Caco-2 (cell line): ENCODE measurements at regions not wholly inside any gene's neighbourhood (a gene's known extent, or its start where the extent isn't known, plus 50 kb on each side); places are given as distances from the start of the nearest gene placed in this dataset.

Experiments
- BruUV-seq: library from RNA; stranded (reverse); fragments of 400-500 nt; replicated peaks from 2 replicates; lab custom pipeline; 2021; lab: Mats Ljungman, UMichigan
- CTCF ChIA-PET: fragments of 300-600 bp; sonication (Branson Sonifier 250); formaldehyde crosslinking; loops from one replicate; lab custom pipeline; 2022; ENCODE audit warnings: antibody characterized with exemption; lab: Charles Lee
- POLR2A ChIA-PET: fragments of 300-600 bp; sonication (Branson Sonifier 250); formaldehyde crosslinking; loops from one replicate; lab custom pipeline; 2022; ENCODE audit warnings: antibody characterized with exemption; lab: Charles Lee
- DNase-seq, 2 experiments: peaks; one replicate each; pipeline versions ENCODE4 v3.0.0 to v3.0.0-alpha.2; 2020 to 2022
- H3K27me3 ChIP-seq: replicated peaks from 2 replicates; pipeline ENCODE4 v1.6.0; 2011; ENCODE audit warnings: low read length; ENCODE audit not compliant: control insufficient read depth, insufficient read depth
- H3K36me3 ChIP-seq: 2 replicates; pipeline ENCODE4 v1.5.1; 2011; ENCODE audit warnings: low read length; ENCODE audit not compliant: control insufficient read depth, insufficient read depth
- H3K4me1 ChIP-seq: fragments of 250-450 bp; sonication (Bioruptor Pico); 2 replicates; pipeline ENCODE4 v1.5.1; 2020; ENCODE audit warnings: mild to moderate bottlenecking
- H3K4me3 ChIP-seq: 2 replicates; pipeline ENCODE4 v1.5.1; 2011; ENCODE audit warnings: low read depth, mild to moderate bottlenecking, control low read depth, low read length
- H3K9me3 ChIP-seq: fragments of 250-450 bp; sonication (Bioruptor Pico); 2 replicates; pipeline ENCODE4 v1.5.1; 2020; ENCODE audit warnings: mild to moderate bottlenecking, moderate library complexity
- H3K27ac Mint-ChIP-seq: one replicate; pipeline ENCODE4 v1.8.0; 2022; ENCODE audit warnings: mixed read lengths; ENCODE audit not compliant: unreplicated experiment
- H3K27me3 Mint-ChIP-seq: one replicate; pipeline ENCODE4 v1.8.0; 2022; ENCODE audit warnings: mixed read lengths; ENCODE audit not compliant: insufficient read depth, unreplicated experiment
- H3K36me3 Mint-ChIP-seq: one replicate; pipeline ENCODE4 v1.8.0; 2022; ENCODE audit warnings: mild to moderate bottlenecking, mixed read lengths; ENCODE audit not compliant: insufficient read depth, unreplicated experiment
- H3K4me1 Mint-ChIP-seq: one replicate; pipeline ENCODE4 v1.8.0; 2022; ENCODE audit warnings: low read depth, mixed read lengths; ENCODE audit not compliant: unreplicated experiment
- H3K4me3 Mint-ChIP-seq: one replicate; pipeline ENCODE4 v1.8.0; 2022; ENCODE audit warnings: mild to moderate bottlenecking, moderate library complexity, mixed read lengths; ENCODE audit not compliant: unreplicated experiment
- H3K9me3 Mint-ChIP-seq: one replicate; pipeline ENCODE4 v1.8.0; 2022; ENCODE audit warnings: mixed read lengths; ENCODE audit not compliant: unreplicated experiment
- intact Hi-C: fragments of 100-400 bp; cut with micrococcal nuclease; formaldehyde crosslinking; loops from one replicate; pipeline ENCODE4 v1.10.0; 2022; ENCODE audit not compliant: unreplicated experiment
- TF ChIP-seq, protein P1 (sequence below), 2 experiments: fragments of 200-600 bp in 1 of 2; IDR thresholded peaks; 1 replicate in 1 of 2; 2 replicates in 1 of 2; pipeline versions ENCODE4 v1.5.1 to v1.8.0; 2011 to 2022; ENCODE audit warnings: antibody characterized with exemption in 1 of 2, control low read depth in 1 of 2, inconsistent platforms in 1 of 2, low read depth in 1 of 2, low read length in 1 of 2, mild to moderate bottlenecking in 1 of 2, moderate library complexity in 1 of 2; ENCODE audit not compliant: insufficient read depth in 1 of 2, severe bottlenecking in 1 of 2, unreplicated experiment in 1 of 2

DNA sequence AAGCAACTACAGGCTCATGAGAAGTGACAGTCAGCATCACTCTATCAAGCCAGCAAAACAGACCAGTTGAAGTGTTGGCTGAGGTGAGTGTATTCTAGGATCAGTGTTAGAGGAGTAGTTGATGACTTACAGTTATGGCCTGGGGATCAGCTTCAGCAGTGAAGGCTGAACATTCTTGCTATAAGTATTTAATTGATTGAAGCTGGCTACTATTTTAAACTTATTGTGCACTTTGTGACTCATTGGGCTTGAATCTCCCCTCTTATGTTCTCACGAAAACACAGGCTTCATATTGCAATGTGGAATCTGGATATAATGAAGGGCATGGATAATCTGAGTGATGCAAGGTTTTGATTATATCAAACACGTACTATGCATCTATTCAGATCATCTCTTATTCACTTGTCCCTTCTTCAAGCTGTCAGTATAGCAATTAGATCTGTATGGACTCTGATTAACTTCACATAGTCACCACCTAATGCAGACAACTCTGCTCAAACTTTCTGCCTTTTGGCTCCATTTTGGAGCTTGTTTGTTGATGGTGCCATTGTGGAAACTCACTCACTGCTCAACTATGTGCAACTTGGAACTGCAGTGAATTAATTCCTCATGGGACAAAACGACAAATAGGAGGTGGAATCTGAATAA lies 309.2 kb downstream of the SLC16A7 start:
- no peaks in the 10 kb centered on the region for H3K9me3 Mint-ChIP-seq
- CTCF ChIA-PET, result no interaction called here
- H3K27ac Mint-ChIP-seq, result no peak overlapping the region

DNA sequence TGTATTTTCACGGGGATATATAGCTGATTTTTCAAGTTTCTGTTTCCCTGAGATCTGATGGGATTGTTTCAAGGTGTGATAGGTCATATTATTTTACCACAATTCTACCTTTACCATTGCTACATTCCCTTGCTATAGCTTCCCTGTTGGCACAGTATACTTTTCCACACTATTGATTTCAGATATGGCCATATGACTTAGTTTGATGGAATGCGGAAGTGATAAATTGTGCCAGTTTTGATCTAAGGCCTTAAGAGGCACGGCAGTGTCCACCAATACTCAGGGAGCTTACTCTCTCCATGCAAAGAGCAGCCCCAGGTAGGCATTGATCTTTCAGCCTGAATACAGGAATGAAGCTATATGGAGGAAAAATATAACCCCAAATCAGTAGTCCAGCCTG lies 315.7 kb downstream of the SLC16A7 start:
- Histone ChIP-seq H3K4me3 (no peak overlapping the region), H3K27me3 (no peaks in the 10 kb centered on the region), H3K4me1 (no peaks in the 10 kb centered on the region), H3K9me3 (no peaks in the 10 kb centered on the region), H3K36me3 (no peaks in the 10 kb centered on the region)
- Mint-ChIP-seq H3K9me3 (no peaks in the 10 kb centered on the region), H3K4me1 (no peaks in the 10 kb centered on the region), H3K36me3 (no peaks in the 10 kb centered on the region), H3K27me3 (no peaks in the 10 kb centered on the region), H3K4me3 (no peak overlapping the region), H3K27ac (no peak overlapping the region)
- no peak for DNase-seq
- ChIA-PET POLR2A (no interaction called here), CTCF (no interaction called here)
- TF ChIP-seq, protein P1, sequence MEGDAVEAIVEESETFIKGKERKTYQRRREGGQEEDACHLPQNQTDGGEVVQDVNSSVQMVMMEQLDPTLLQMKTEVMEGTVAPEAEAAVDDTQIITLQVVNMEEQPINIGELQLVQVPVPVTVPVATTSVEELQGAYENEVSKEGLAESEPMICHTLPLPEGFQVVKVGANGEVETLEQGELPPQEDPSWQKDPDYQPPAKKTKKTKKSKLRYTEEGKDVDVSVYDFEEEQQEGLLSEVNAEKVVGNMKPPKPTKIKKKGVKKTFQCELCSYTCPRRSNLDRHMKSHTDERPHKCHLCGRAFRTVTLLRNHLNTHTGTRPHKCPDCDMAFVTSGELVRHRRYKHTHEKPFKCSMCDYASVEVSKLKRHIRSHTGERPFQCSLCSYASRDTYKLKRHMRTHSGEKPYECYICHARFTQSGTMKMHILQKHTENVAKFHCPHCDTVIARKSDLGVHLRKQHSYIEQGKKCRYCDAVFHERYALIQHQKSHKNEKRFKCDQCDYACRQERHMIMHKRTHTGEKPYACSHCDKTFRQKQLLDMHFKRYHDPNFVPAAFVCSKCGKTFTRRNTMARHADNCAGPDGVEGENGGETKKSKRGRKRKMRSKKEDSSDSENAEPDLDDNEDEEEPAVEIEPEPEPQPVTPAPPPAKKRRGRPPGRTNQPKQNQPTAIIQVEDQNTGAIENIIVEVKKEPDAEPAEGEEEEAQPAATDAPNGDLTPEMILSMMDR (IDR thresholded peaks at IDR 0.05; ENCODE audit: insufficient read depth in 1 of 2, low read depth in 1 of 2, low read length in 1 of 2, severe bottlenecking in 1 of 2, unreplicated experiment in 1 of 2), result no peak
- intact Hi-C loops, result no loop called here
- no TSS peak for BruUV-seq

More for the DNA sequence above, 309.2 kb downstream of the SLC16A7 start:
- BruUV-seq, result no TSS peak
- Mint-ChIP-seq H3K27me3 (no peaks in the 10 kb centered on the region), H3K4me3 (no peak overlapping the region), H3K4me1 (no peaks in the 10 kb centered on the region), H3K36me3 (no peaks in the 10 kb centered on the region)
- Histone ChIP-seq H3K4me3 (no peak overlapping the region), H3K4me1 (no peaks in the 10 kb centered on the region), H3K36me3 (no peaks in the 10 kb centered on the region), H3K9me3 (no peaks in the 10 kb centered on the region), H3K27me3 (no peaks in the 10 kb centered on the region)
- TF ChIP-seq, protein P1 (IDR thresholded peaks at IDR 0.05; ENCODE audit: insufficient read depth in 1 of 2, low read depth in 1 of 2, low read length in 1 of 2, severe bottlenecking in 1 of 2, unreplicated experiment in 1 of 2), result no peak
- POLR2A ChIA-PET, result no interaction called here
- intact Hi-C loops, result no loop called here
- DNase-seq, result no peak

DNA sequence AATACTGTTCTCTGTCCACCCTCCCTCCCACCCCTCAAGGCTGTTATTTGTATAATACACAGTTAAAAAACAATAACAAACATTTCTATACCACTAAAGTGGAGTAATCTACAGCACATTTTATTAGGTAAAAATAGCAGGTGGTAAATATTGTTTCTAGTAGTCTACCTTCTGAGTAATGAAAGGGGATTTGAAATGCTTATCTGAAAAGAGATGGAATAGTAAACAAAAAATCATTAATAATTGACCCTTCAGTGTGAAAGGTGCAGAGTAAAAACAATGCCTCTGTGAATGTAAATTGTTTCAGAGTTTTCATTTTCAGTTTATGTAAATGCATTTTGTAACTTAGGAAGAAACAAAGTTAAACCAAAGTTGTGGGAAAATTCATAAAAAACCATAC lies 321.2 kb downstream of the SLC16A7 start:
- no peaks in the 10 kb centered on the region for H3K4me1 ChIP-seq
- no peak for DNase-seq
- Mint-ChIP-seq H3K27me3 (no peaks in the 10 kb centered on the region), H3K9me3 (peaks cover 10% of the 10 kb centered on the region), H3K4me1 (no peaks in the 10 kb centered on the region), H3K4me3 (no peak overlapping the region), H3K27ac (no peak overlapping the region), H3K36me3 (no peaks in the 10 kb centered on the region)
- TF ChIP-seq, protein P1 (IDR thresholded peaks at IDR 0.05; ENCODE audit: insufficient read depth in 1 of 2, low read depth in 1 of 2, low read length in 1 of 2, severe bottlenecking in 1 of 2, unreplicated experiment in 1 of 2), result no peak
- ChIA-PET CTCF (no interaction called here), POLR2A (no interaction called here)
- BruUV-seq, result no TSS peak
- intact Hi-C loops, result loop anchor here (5.0 kb wide), 1 partner anchor 60 kb away; no protein-coding TSS in a partner anchor
- H3K27me3 ChIP-seq, result no peaks in the 10 kb centered on the region
- H3K36me3 ChIP-seq, result no peaks in the 10 kb centered on the region
- no peaks in the 10 kb centered on the region for H3K9me3 ChIP-seq
- no peak overlapping the region for H3K4me3 ChIP-seq
